ENCODE measurements at regions not wholly inside any gene's neighbourhood (a gene's known extent, or its start where the extent isn't known, plus 50 kb on each side); places are given as distances from the start of the nearest gene placed in this dataset.

DNA sequence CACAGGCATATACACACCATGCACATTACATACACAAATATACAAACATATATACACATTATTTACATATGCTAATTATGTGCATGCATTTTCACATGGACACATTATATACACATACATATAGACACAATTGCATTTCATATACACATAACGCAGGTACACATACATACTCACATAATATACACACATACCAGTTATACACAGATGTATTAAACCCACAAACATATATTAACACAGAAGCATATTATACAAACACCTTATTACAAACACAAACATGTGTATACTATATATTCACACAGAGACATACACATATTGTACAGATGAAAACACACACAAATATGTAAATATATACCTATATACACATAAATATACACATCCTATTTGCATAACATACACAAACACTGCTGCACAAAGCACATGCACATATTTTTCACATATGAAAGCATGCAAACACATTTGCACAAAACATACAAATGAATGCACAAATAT is 140.2 kb downstream of the VEGFA start:
- no peaks in the 10 kb centered on the region for H3K36me3 ChIP-seq (ENCODE audit: control insufficient read depth in 4 of 4, insufficient read depth in 4 of 4, low read length in 4 of 4)
- H3K9me3 ChIP-seq (ENCODE audit: control insufficient read depth in 4 of 4, insufficient read depth in 3 of 4, low read length in 3 of 4), result no peaks in the 10 kb centered on the region
- no peaks in the 10 kb centered on the region for H3K27me3 ChIP-seq (ENCODE audit: control insufficient read depth in 3 of 3, insufficient read depth in 3 of 3, low read length in 2 of 3)
- 90% methylated on average over 1 of the region's 1 CpG for WGBS, 2 donors
- no peak for DNase-seq
- TF ChIP-seq, protein P1, sequence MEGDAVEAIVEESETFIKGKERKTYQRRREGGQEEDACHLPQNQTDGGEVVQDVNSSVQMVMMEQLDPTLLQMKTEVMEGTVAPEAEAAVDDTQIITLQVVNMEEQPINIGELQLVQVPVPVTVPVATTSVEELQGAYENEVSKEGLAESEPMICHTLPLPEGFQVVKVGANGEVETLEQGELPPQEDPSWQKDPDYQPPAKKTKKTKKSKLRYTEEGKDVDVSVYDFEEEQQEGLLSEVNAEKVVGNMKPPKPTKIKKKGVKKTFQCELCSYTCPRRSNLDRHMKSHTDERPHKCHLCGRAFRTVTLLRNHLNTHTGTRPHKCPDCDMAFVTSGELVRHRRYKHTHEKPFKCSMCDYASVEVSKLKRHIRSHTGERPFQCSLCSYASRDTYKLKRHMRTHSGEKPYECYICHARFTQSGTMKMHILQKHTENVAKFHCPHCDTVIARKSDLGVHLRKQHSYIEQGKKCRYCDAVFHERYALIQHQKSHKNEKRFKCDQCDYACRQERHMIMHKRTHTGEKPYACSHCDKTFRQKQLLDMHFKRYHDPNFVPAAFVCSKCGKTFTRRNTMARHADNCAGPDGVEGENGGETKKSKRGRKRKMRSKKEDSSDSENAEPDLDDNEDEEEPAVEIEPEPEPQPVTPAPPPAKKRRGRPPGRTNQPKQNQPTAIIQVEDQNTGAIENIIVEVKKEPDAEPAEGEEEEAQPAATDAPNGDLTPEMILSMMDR (IDR thresholded peaks at IDR 0.05; ENCODE audit: control extremely low read depth, extremely low read depth), result no peak
- no peak overlapping the region for H3K9ac ChIP-seq (ENCODE audit: insufficient read depth in 1 of 2, low read length in 2 of 2)
- no peak overlapping the region for H3K27ac ChIP-seq (ENCODE audit: low read depth in 1 of 2, low read length in 1 of 2)
- ATAC-seq (ENCODE audit: insufficient read depth, low FRiP score), result no peak
- H3K4me1 ChIP-seq (ENCODE audit: control insufficient read depth in 5 of 5, insufficient read depth in 5 of 5, low read length in 5 of 5), result peaks cover 0 to 39% (median 0%) of the 10 kb centered on the region in 5 donors
- H3K4me3 ChIP-seq, result no peak overlapping the region

DNA sequence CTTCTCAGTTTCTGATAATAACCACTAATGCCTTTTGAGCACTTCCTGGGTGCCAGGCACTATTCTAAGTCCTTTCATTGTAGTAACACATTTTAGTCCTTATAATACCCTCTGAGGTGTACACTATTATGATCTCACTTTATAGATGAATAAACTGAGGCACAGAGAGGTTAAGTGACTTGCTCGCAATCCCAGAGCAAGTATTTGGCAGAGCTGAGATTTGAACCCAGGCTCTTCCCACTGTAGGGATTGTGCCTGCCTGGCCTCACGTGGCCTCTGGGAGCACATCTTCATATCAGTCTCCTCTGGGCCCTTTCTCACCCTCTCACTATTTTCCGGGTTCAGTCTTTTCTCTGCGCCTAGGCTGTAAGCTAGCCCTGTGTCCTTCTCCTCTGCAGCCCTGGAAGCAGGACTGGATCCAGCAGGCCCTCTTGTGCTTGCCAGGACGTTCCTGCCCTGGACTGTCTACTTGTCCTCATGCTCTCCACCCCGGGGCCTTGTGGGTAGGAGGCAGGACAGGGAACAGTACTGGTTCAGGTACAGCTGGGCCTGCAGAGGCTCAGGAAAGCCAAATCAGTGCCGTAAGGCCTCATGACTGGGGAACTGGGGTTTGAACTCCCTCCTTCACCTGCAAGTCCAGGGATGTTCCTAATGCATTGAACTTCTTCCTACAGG is 139.6 kb downstream of the VEGFA start:
- WGBS, 2 donors, result 71 to 93% methylated on average over 7 of the region's 7 CpGs
- H3K36me3 ChIP-seq (ENCODE audit: control insufficient read depth in 4 of 4, insufficient read depth in 4 of 4, low read length in 4 of 4), result no peaks in the 10 kb centered on the region
- ATAC-seq (ENCODE audit: insufficient read depth, low FRiP score), result no peak
- H3K4me3 ChIP-seq, result no peak overlapping the region
- TF ChIP-seq, protein P1 (IDR thresholded peaks at IDR 0.05; ENCODE audit: control extremely low read depth, extremely low read depth), result no peak
- H3K27me3 ChIP-seq (ENCODE audit: control insufficient read depth in 3 of 3, insufficient read depth in 3 of 3, low read length in 2 of 3), result no peaks in the 10 kb centered on the region
- H3K9ac ChIP-seq (ENCODE audit: insufficient read depth in 1 of 2, low read length in 2 of 2), result no peak overlapping the region
- H3K27ac ChIP-seq (ENCODE audit: low read depth in 1 of 2, low read length in 1 of 2), result no peak overlapping the region
- peaks cover 0 to 35% (median 0%) of the 10 kb centered on the region in 5 donors for H3K4me1 ChIP-seq (ENCODE audit: control insufficient read depth in 5 of 5, insufficient read depth in 5 of 5, low read length in 5 of 5)
- DNase-seq, result no peak
- no peaks in the 10 kb centered on the region for H3K9me3 ChIP-seq (ENCODE audit: control insufficient read depth in 4 of 4, insufficient read depth in 3 of 4, low read length in 3 of 4)

DNA sequence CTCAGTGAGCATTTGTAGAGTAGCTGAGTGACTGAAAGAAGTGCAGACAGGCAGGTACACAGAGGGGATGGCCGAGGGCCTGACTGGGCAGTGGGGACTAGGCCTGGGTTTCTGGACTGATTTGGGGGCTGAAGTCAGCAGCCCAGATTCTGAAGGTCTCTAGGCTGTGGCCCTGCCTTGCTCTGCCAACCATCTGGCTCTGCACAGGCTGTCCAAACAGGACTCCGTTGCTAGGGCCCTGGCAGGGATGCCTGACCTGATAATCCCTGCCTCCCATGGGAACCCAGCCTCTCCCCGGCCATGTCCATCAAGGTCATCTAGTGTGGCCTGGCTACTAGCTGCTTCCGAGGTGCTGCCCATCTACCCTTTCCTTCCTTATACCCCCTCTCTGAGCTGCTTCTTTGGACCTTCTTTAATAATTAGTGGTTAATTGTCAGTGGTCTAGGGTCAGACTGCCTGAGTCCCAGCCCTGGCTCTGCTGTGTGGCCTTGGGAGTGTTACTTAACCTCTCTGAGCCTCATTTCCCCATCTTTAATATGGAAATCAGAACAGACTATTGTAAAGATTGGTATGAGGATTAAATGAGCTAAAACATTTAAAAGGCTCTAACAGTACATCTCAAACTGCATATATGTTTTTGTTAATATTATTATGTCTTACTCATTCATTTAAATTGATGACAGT is 137.9 kb downstream of the VEGFA start:
- no peak overlapping the region for H3K9ac ChIP-seq (ENCODE audit: insufficient read depth in 1 of 2, low read length in 2 of 2)
- TF ChIP-seq, protein P1 (IDR thresholded peaks at IDR 0.05; ENCODE audit: control extremely low read depth, extremely low read depth), result no peak
- no peaks in the 10 kb centered on the region for H3K27me3 ChIP-seq (ENCODE audit: control insufficient read depth in 3 of 3, insufficient read depth in 3 of 3, low read length in 2 of 3)
- ATAC-seq (ENCODE audit: insufficient read depth, low FRiP score) (no peak), DNase-seq (no peak)
- H3K4me1 ChIP-seq (ENCODE audit: control insufficient read depth in 5 of 5, insufficient read depth in 5 of 5, low read length in 5 of 5), result peaks cover 0 to 18% (median 0%) of the 10 kb centered on the region in 5 donors
- no peak overlapping the region for H3K4me3 ChIP-seq
- no peaks in the 10 kb centered on the region for H3K36me3 ChIP-seq (ENCODE audit: control insufficient read depth in 4 of 4, insufficient read depth in 4 of 4, low read length in 4 of 4)
- no peaks in the 10 kb centered on the region for H3K9me3 ChIP-seq (ENCODE audit: control insufficient read depth in 4 of 4, insufficient read depth in 3 of 4, low read length in 3 of 4)
- WGBS, 2 donors, result 87 to 92% methylated on average over 4 of the region's 4 CpGs
- no peak overlapping the region for H3K27ac ChIP-seq (ENCODE audit: low read depth in 1 of 2, low read length in 1 of 2)

All from lung (tissue), 11 donors.